ENCODE measurements at regions not wholly inside any gene's neighbourhood (a gene's known extent, or its start where the extent isn't known, plus 50 kb on each side); places are given as distances from the start of the nearest gene placed in this dataset.
"Not testable (repeated sequence)": the region's sequence is repeated elsewhere in the genome, so short reads cannot be mapped to it uniquely, and the experiment has no call there.

- not testable (repeated sequence) for TF ChIP-seq EZH2 (IDR thresholded peaks at IDR 0.05; ENCODE audit: low read depth, unreplicated experiment); CTCF (conservative IDR thresholded peaks at IDR 0.05; ENCODE audit: low read depth in 2 of 2); REST (IDR thresholded peaks at IDR 0.05; ENCODE audit: unreplicated experiment); POLR2AphosphoS5 (IDR thresholded peaks at IDR 0.05; ENCODE audit: low read depth); NANOG (IDR thresholded peaks at IDR 0.05; ENCODE audit: borderline replicate concordance)
These were observed 147.0 kb upstream of the GRIP1 start for GRCh38 chr12:66825921-66826320.
